ENCODE measurements at regions not wholly inside any gene's neighbourhood (a gene's known extent, or its start where the extent isn't known, plus 50 kb on each side); places are given as distances from the start of the nearest gene placed in this dataset.

GRCh38 chrY:16659340-16659739 lies 1220.7 kb downstream of the CDY2B start:
- Histone ChIP-seq H3K36me3 (no peaks in the 10 kb centered on the region), H3K27me3 (no peaks in the 10 kb centered on the region), H3K9me3 (no peaks in the 10 kb centered on the region), H3K4me3 (no peak overlapping the region), H3K27ac (no peak overlapping the region), H3K4me1 (no peaks in the 10 kb centered on the region)
- ATAC-seq (no peak), DNase-seq (no peak)
- intact Hi-C loops (cut with DNase I) = no loop called here
- TF ChIP-seq CTCF (IDR thresholded peaks at IDR 0.05) = no peak
- WGBS, 2 donors = 73 to 78% methylated on average over 5 of the region's 5 CpGs

- Histone ChIP-seq H3K27ac (no peak overlapping the region), H3K36me3 (no peaks in the 10 kb centered on the region), H3K27me3 (no peaks in the 10 kb centered on the region), H3K4me1 (no peaks in the 10 kb centered on the region), H3K4me3 (no peak overlapping the region), H3K9me3 (no peaks in the 10 kb centered on the region)
- intact Hi-C loops (cut with DNase I) = no loop called here
- DNase-seq (no peak), ATAC-seq (no peak)
- WGBS, 2 donors = 51 to 57% methylated on average over 3 of the region's 3 CpGs
- TF ChIP-seq CTCF (IDR thresholded peaks at IDR 0.05) = no peak
Observed at GRCh38 chrY:16653971-16654370, 1226.0 kb downstream of the CDY2B start.

- H3K27me3 ChIP-seq = no peaks in the 10 kb centered on the region
- 58 to 82% methylated on average over 3 of the region's 3 CpGs for WGBS, 2 donors
- H3K27ac ChIP-seq = no peak overlapping the region
- no peak for TF ChIP-seq CTCF (IDR thresholded peaks at IDR 0.05)
- DNase-seq = no peak
- no peaks in the 10 kb centered on the region for H3K9me3 ChIP-seq
- no peak overlapping the region for H3K4me3 ChIP-seq
- intact Hi-C loops (cut with DNase I) = loop anchor here in 1 of 10 donors (10.0 kb wide), 1 partner anchor 61 kb away; no protein-coding TSS in a partner anchor
- no peaks in the 10 kb centered on the region for H3K4me1 ChIP-seq
- H3K36me3 ChIP-seq = no peaks in the 10 kb centered on the region
- ATAC-seq = no peak
Observed at GRCh38 chrY:16645991-16646390, 1234.0 kb downstream of the CDY2B start.

- Histone ChIP-seq H3K27ac (no peak overlapping the region), H3K27me3 (no peaks in the 10 kb centered on the region), H3K4me1 (no peaks in the 10 kb centered on the region), H3K9me3 (no peaks in the 10 kb centered on the region), H3K4me3 (no peak overlapping the region), H3K36me3 (no peaks in the 10 kb centered on the region)
- TF ChIP-seq CTCF (IDR thresholded peaks at IDR 0.05) = no peak
- 63 to 74% methylated on average over 2 of the region's 2 CpGs for WGBS, 2 donors
- ATAC-seq (no peak), DNase-seq (no peak)
- intact Hi-C loops (cut with DNase I) = loop anchor here in 1 of 10 donors (10.0 kb wide), 1 partner anchor 61 kb away; no protein-coding TSS in a partner anchor
Observed at GRCh38 chrY:16645449-16645848, 1234.6 kb downstream of the CDY2B start.
